H1 (cell line): ENCODE measurements at regions not wholly inside any gene's neighbourhood (a gene's known extent, or its start where the extent isn't known, plus 50 kb on each side); places are given as distances from the start of the nearest gene placed in this dataset.

Source experiments
- E2F6 ChIP-seq: IDR thresholded peaks from 2 replicates; pipeline ENCODE4 v1.6.1; 2012; ENCODE audit warnings: inconsistent platforms
- MAFK ChIP-seq: IDR thresholded peaks from 2 replicates; pipeline ENCODE4 v1.6.1; 2012; ENCODE audit warnings: low read depth, mild to moderate bottlenecking, improper control_type of control experiment, low read length

GRCh38 chrY:8388512-8388911 lies 948.8 kb upstream of the TSPY4 start (continued):
- no peak for TF ChIP-seq E2F6
- no peak for TF ChIP-seq MAFK
